GM12891 (cell line): ENCODE measurements at regions not wholly inside any gene's neighbourhood (a gene's known extent, or its start where the extent isn't known, plus 50 kb on each side); places are given as distances from the start of the nearest gene placed in this dataset.

Source experiments
- PAX5 ChIP-seq: IDR thresholded peaks from 2 replicates; pipeline ENCODE4 v1.6.1; 2011; ENCODE audit warnings: low read length, moderate library complexity, mild to moderate bottlenecking; ENCODE audit not compliant: insufficient read depth, severe bottlenecking
- POLR2A ChIP-seq: IDR thresholded peaks from 2 replicates; pipeline ENCODE4 v1.6.1; 2011; ENCODE audit warnings: low read depth, low read length, control low read depth
- POLR2AphosphoS5 ChIP-seq: IDR thresholded peaks from 2 replicates; pipeline ENCODE4 v1.6.1; 2011; ENCODE audit warnings: low read depth, low read length, control low read depth
- POU2F2 ChIP-seq: IDR thresholded peaks from 2 replicates; pipeline ENCODE4 v1.6.1; 2011; ENCODE audit warnings: low read depth, mild to moderate bottlenecking, control low read depth, low read length, moderate library complexity
- SPI1 ChIP-seq: IDR thresholded peaks from 2 replicates; pipeline ENCODE4 v1.6.1; 2011; ENCODE audit warnings: low read depth, low read length, control low read depth
- TAF1 ChIP-seq: IDR thresholded peaks from 2 replicates; pipeline ENCODE4 v1.6.1; 2011; ENCODE audit warnings: low read depth, low read length, control low read depth

DNA sequence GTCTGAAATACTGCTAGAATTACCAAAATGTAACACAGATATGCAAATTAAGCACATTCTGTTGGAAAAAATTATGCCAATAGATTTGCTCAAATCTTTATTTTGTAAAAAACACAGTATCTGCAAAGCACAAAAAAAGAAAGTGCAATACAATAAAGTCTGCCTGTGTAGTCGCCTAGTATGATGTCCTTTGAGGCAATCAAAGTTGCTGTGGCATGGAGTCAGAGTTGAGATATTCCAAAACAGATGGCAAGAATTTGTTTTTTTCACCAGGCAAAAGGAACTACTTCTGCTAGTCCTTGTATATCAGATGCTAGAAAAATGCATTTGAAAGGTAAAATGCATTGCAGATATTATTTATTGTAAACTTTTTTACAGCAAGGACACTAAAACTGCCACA is 531.3 kb upstream of the TMEFF2 start:
- TF ChIP-seq POLR2A (no peak), POLR2AphosphoS5 (no peak), TAF1 (no peak), SPI1 (no peak), PAX5 (no peak), POU2F2 (no peak)
